GM23338 (cell line): ENCODE measurements at regions not wholly inside any gene's neighbourhood (a gene's known extent, or its start where the extent isn't known, plus 50 kb on each side); places are given as distances from the start of the nearest gene placed in this dataset.

Experiments used
- ATAC-seq: fragments of 200-7000 bp; cut with Tn5 transposase; 3 replicates; pipeline ENCODE4 v1.9.1; 2020
- DNase-seq: peaks from one replicate; pipeline ENCODE4 v3.0.0-alpha.2; 2015; ENCODE audit warnings: low spot score
- H2AFZ ChIP-seq: fragments of 200-600 bp; sonication (generic); 2 replicates; pipeline ENCODE4 v1.8.0; 2016; ENCODE audit warnings: antibody characterized with exemption, mild to moderate bottlenecking, moderate library complexity
- H3F3A ChIP-seq: fragments of 200-600 bp; sonication (generic); replicated peaks from 2 replicates; pipeline ENCODE4 v1.8.0; 2017; ENCODE audit warnings: antibody characterized with exemption, mixed run types, low read depth
- H3K27ac ChIP-seq: fragments of 200-600 bp; sonication (generic); 2 replicates; pipeline ENCODE4 v1.6.1; 2016; ENCODE audit warnings: low read depth
- H3K27me3 ChIP-seq: fragments of 200-600 bp; sonication (generic); 2 replicates; pipeline ENCODE4 v1.8.0; 2016; ENCODE audit warnings: mild to moderate bottlenecking, mixed run types, moderate library complexity; ENCODE audit not compliant: insufficient read depth
- H3K36me3 ChIP-seq: fragments of 200-600 bp; sonication (generic); 2 replicates; pipeline ENCODE4 v1.8.0; 2016; ENCODE audit warnings: mild to moderate bottlenecking; ENCODE audit not compliant: insufficient read depth
- H3K4me1 ChIP-seq: fragments of 200-600 bp; sonication (generic); 2 replicates; pipeline ENCODE4 v1.8.0; 2016; ENCODE audit warnings: mild to moderate bottlenecking, moderate library complexity; ENCODE audit not compliant: insufficient read depth
- H3K4me2 ChIP-seq: fragments of 200-600 bp; sonication (generic); 2 replicates; pipeline ENCODE4 v1.7.1; 2017; ENCODE audit warnings: mixed run types
- H3K4me3 ChIP-seq: fragments of 200-600 bp; sonication (generic); 2 replicates; pipeline ENCODE4 v1.6.1; 2016; ENCODE audit warnings: mixed run types
- H3K79me2 ChIP-seq: fragments of 200-600 bp; sonication (generic); replicated peaks from 2 replicates; pipeline ENCODE4 v1.8.0; 2017; ENCODE audit warnings: mild to moderate bottlenecking; ENCODE audit not compliant: insufficient read depth
- H3K9me2 ChIP-seq: fragments of 200-600 bp; sonication (generic); 2 replicates; pipeline ENCODE4 v1.8.0; 2017; ENCODE audit not compliant: insufficient read depth
- H4K20me1 ChIP-seq: fragments of 200-600 bp; sonication (generic); replicated peaks from 2 replicates; pipeline ENCODE4 v1.8.0; 2017; ENCODE audit warnings: mild to moderate bottlenecking; ENCODE audit not compliant: insufficient read depth
- H3K27ac Mint-ChIP-seq: 2 replicates; pipeline ENCODE4 v1.8.0; 2020; ENCODE audit warnings: inconsistent platforms, mild to moderate bottlenecking, moderate library complexity, mixed read lengths
- H3K27me3 Mint-ChIP-seq: 3 replicates; pipeline ENCODE4 v1.8.0; 2022; ENCODE audit warnings: low read depth, mild to moderate bottlenecking, moderate library complexity, mixed read lengths, inconsistent platforms; ENCODE audit not compliant: insufficient read depth, poor library complexity
- H3K36me3 Mint-ChIP-seq: 3 replicates; pipeline ENCODE4 v1.8.0; 2021; ENCODE audit warnings: low read depth, mild to moderate bottlenecking, inconsistent platforms, moderate library complexity, mixed read lengths
- H3K4me1 Mint-ChIP-seq: 3 replicates; pipeline ENCODE4 v1.8.0; 2020; ENCODE audit warnings: mild to moderate bottlenecking, inconsistent platforms, mixed read lengths
- H3K4me3 Mint-ChIP-seq: 3 replicates; pipeline ENCODE4 v1.8.0; 2021; ENCODE audit warnings: moderate library complexity, mild to moderate bottlenecking, inconsistent platforms, mixed read lengths
- H3K9me3 Mint-ChIP-seq: 3 replicates; pipeline ENCODE4 v1.8.0; 2020; ENCODE audit warnings: moderate library complexity, mild to moderate bottlenecking, inconsistent platforms, mixed read lengths
- CREB1 ChIP-seq: fragments of 250-450 bp; sonication (Bioruptor Pico); IDR thresholded peaks from 2 replicates; pipeline ENCODE4 v1.5.0; 2020; ENCODE audit warnings: low read depth, mild to moderate bottlenecking, moderate library complexity
- CTCF ChIP-seq, 2 experiments: fragments of 200-600 bp in 1 of 2; sonication (generic) in 1 of 2; conservative IDR thresholded peaks; 2 replicates each; pipeline versions ENCODE4 v1.5.1 to v1.6.1; 2016 to 2017; ENCODE audit warnings: antibody characterized with exemption in 2 of 2, low read depth in 2 of 2, mild to moderate bottlenecking in 2 of 2, moderate library complexity in 1 of 2
- EZH2 ChIP-seq: fragments of 200-600 bp; sonication (generic); IDR thresholded peaks from one replicate; pipeline ENCODE4 v1.8.0; 2017; ENCODE audit warnings: antibody characterized with exemption, mild to moderate bottlenecking, low read depth; ENCODE audit not compliant: unreplicated experiment
- JUNB ChIP-seq: IDR thresholded peaks from one replicate; pipeline ENCODE4 v1.6.1; 2016; ENCODE audit warnings: antibody characterized with exemption; ENCODE audit not compliant: unreplicated experiment
- POLR2AphosphoS5 ChIP-seq: IDR thresholded peaks from 2 replicates; pipeline ENCODE4 v1.6.1; 2016; ENCODE audit warnings: antibody characterized with exemption, low read depth
- ZNF331 ChIP-seq: fragments of 250-450 bp; sonication (Bioruptor Pico); IDR thresholded peaks from 2 replicates; pipeline ENCODE4 v1.5.0; 2020; ENCODE audit warnings: low read depth, mild to moderate bottlenecking, moderate library complexity
- ZNF462 ChIP-seq: fragments of 250-450 bp; sonication (Bioruptor Pico); IDR thresholded peaks from 2 replicates; pipeline ENCODE4 v1.5.0; 2020; ENCODE audit warnings: mild to moderate bottlenecking, moderate library complexity

- peak; percentile 59 for ATAC-seq
- peak; percentile 71 for DNase-seq
- Histone ChIP-seq H3K4me1 (peaks cover 26% of the 10 kb centered on the region; the same call in 1 of the 2 replicates), H3K9me2 (no peaks in the 10 kb centered on the region), H2AFZ (no peak overlapping the region), H4K20me1 (no peaks in the 10 kb centered on the region), H3F3A (no peaks in the 10 kb centered on the region), H3K4me2 (no peak overlapping the region), H3K79me2 (no peaks in the 10 kb centered on the region), H3K36me3 (no peaks in the 10 kb centered on the region), H3K27ac (peak overlapping the region; percentile 47; the same call in 1 of the 2 replicates), H3K27me3 (no peaks in the 10 kb centered on the region), H3K4me3 (no peak overlapping the region)
- Mint-ChIP-seq H3K4me1 (peaks cover 32% of the 10 kb centered on the region), H3K27me3 (peaks cover 11% of the 10 kb centered on the region), H3K9me3 (no peaks in the 10 kb centered on the region), H3K4me3 (no peak overlapping the region), H3K27ac (no peak overlapping the region), H3K36me3 (no peaks in the 10 kb centered on the region)
- TF ChIP-seq ZNF462 (CRISPR knock-in tag), result no peak
- no peak for TF ChIP-seq EZH2
- TF ChIP-seq ZNF331 (CRISPR knock-in tag), result no peak
- no peak for TF ChIP-seq CREB1
- TF ChIP-seq JUNB, result no peak
- no peak for TF ChIP-seq CTCF (conservative IDR thresholded peaks at IDR 0.05; ENCODE audit: low read depth in 2 of 2)
- no peak for TF ChIP-seq POLR2AphosphoS5
Observed at GRCh38 chr2:64876137-64876647, 113.0 kb upstream of the SLC1A4 start.
